ENCODE measurements at regions not wholly inside any gene's neighbourhood (a gene's known extent, or its start where the extent isn't known, plus 50 kb on each side); places are given as distances from the start of the nearest gene placed in this dataset.

- TF ChIP-seq CTCF (optimal IDR thresholded peaks at IDR 0.05 in 1 of 3, IDR thresholded peaks at IDR 0.05 in 1 of 3, conservative IDR thresholded peaks at IDR 0.05 in 1 of 3; ENCODE audit: extremely low read depth in 1 of 3, insufficient read depth in 2 of 3, low read length in 3 of 3): no peak
- TF ChIP-seq EZH2 (IDR thresholded peaks at IDR 0.05; ENCODE audit: low read length): no peak
Observed at GRCh38 chr2:128821010-128821409, 502.3 kb upstream of the HS6ST1 start.
